AG08396 (cell line): ENCODE measurements at regions not wholly inside any gene's neighbourhood (a gene's known extent, or its start where the extent isn't known, plus 50 kb on each side); places are given as distances from the start of the nearest gene placed in this dataset.
"Not testable (repeated sequence)": the region's sequence is repeated elsewhere in the genome, so short reads cannot be mapped to it uniquely, and the experiment has no call there.

ENCODE experiments used
- DNase-seq: peaks from one replicate; pipeline ENCODE4 v3.0.0; 2012; ENCODE audit warnings: low spot score, mixed read lengths

DNA sequence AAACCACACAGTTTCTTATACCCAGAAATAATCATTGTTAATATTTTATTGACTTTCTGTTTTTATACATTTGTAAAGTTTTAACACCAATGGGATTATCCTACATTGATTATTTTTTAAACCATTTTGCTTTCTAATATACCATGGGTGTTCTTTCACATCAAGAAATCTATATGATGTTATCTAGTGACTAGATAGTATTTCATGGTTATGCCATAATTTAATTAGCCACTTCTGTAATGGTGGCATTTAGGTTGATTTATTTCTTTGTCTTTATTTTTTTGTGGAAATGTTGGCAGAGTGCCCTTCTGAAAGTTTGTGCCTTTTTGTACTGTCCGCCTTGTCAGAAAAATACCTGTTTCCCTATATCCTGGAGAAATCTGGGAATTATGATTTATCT lies 193.3 kb downstream of the CEP135 start:
- no peak for DNase-seq

DNA sequence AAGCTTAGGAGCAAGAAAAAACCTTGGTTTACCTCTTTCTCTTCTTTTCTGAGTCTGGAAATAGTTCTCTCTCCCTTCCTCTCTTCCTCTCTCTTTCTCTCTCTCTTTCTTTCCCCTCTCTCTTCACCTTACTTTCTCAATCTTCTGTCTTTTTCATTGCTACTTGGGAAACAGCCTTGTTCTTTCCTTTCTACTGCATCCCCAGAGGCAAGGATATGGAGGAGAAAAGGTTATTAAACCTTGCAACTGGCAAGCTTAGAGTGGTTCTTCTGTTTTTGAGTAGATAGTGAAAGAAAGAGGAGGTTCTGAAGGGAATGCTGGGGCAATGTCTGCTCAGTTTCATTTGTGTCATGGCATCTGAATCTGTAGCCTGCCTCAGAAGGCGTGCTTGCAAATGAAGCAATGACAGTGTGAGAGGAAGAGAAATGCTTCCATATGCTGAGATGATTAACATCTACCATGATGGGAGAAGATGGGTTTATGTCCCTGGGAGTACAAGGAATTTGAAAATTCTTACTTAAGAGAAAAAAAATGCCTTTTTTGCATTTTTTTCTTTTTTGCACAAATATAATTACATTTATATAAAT lies 190.6 kb downstream of the CEP135 start:
- DNase-seq = no peak

DNA sequence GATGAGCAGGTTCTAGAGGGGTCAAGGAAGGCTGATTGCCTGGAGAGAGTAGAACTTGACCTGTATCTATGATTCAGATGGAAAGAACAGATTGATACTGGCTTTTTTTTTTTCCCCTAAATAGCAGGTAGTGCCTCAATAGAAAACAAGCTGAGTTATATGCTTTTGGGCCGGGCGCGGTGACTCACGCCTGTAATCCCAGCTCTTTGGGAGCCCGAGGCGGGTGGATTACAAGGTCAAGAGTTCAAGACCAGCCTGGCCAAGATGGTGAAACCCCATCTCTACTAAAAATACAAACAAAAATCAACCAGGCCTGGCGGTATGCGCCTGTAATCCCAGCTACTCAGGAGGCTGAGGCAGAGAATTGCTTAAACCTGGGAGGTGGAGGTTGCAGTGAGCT lies 186.1 kb downstream of the CEP135 start:
- not testable (repeated sequence) for DNase-seq

DNA sequence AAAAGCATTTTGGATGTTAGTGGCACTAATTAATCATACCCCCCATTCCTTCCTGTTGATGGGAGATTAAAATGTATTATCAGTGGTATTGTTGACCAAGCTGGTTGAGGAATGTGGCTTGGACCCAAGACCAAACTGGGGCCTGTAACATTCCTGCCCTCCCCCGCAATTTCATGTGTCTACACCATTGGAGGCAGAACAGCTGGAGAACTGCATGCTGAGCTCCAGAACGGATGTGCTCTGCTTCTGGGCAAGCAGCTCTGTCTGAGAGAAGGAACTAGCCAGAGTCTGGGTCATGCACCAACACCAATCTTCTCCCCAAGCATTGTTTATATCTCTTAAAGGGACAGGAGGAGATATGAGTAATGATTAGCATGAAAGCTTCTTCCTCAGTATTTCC lies 185.5 kb downstream of the CEP135 start:
- DNase-seq = peak; percentile 23

DNA sequence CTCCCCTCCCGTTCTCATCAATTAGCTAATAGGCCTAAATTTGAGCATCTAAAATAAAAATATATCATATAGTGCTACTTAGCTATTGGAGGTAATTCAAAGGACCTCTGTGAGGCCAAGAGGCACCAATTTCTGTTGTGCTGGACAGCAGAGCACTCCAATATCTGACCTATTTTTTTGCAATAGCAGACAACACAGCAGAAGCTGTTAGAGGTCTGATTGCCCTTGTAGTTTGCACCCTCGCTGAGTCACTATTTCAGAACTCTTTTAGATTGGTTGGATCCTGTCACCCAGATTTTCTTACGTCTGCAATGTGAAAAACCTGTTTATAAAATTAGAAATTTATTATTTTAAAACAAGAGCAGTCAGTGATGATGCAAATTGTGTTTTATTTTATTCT lies 184.1 kb downstream of the CEP135 start:
- DNase-seq = no peak

DNA sequence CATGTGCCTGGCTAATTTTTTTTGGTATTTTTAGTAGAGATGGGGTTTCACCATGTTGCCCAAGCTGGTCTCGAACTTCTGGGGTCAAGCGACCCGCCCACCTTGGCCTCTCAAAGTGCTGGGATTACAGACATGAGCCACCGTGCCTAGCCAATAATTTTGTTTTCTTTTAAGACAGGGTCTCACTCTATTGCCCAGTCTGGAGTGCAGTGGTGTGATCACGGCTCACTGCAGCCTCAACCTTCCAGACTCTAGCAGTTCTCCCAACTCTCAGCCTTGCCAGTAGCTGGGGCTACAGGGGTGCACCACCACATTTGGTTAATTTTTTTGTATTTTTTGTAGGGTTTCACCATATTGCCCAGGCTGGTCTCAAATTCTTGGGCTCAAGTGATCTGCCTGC lies 183.4 kb downstream of the CEP135 start:
- not testable (repeated sequence) for DNase-seq

DNA sequence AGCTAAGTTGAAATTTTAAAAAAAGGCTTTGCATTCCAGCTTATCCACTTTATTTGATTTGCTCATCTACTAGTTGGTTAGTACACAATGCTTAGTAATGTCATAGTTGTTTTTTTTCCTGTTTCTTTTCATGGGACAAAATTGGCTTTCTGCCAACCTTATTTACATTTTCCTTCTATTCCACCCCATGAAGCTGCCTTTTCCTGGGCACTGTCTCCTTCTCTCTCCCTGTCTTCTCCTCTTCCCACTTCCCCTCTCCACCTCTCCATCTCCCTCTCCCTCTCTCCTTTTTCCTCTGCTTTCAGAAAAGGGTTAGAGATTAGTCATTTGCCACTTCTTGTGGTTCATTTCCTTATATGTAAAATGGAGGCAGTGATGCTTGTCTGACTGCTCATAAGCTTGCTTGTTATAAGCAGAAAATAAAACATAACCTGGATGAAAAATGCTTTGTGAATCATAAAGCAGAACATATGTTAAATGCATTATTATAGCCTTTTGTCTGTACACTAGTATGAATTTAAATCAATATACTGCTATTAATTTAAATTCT lies 181.9 kb downstream of the CEP135 start:
- no peak for DNase-seq

DNA sequence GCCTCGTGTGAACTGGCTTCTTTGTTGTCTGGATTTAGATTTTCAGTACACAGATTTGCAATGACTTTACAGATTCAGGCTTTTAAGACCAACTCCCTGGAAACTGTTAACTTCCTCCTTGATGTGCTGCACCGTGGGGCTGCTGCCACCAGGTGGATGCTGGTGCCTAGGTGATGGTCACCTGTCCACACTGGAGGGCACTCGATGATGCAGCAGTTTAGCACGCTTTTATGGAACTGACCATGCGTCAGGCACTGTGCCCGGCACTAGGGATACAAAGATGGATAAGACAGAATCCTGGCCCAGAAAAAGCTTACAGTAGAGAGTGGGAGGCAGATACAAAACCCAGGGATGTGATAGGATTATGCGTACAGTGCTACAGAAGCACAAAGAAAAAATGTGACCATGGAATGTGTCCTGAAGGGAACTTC lies 180.7 kb downstream of the CEP135 start:
- no peak for DNase-seq

DNA sequence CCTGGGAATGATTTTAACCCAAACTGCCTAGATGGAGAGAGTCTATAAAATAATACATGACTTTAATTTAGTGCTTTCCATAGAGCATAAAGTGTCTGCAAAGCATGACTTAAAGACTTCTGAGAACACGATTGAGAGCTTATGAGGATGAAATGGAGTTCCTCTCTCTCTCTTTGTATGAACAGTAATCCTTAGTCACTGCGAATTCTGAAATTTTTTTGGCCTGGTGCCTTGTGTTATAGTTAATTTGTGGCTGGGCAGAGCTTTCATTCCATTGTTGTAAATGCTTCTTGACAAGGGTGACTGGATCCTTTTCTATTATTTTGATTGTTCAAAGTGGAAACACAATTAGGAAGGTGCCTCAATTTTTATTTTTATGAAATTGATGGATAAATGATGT lies 179.5 kb downstream of the CEP135 start:
- no peak for DNase-seq

DNA sequence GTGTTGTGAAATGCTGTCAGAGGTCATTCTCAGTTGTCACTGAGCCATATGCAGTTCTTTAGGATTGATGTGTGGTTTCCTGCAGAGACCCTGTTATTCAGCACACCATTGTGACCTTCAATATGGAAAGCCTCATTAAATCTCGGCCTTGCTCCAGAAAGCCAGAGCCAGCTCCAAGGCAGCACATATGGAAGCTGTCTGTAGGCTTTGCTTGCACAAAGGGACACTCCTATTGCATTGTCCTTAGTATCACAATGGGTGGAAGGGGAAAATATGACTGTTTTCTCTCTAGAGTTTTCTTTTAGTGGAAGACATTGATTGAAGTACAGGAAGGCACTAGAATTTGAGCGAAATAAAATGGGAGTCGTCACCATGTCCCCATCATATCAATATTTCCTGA lies 179.0 kb downstream of the CEP135 start:
- no peak for DNase-seq

DNA sequence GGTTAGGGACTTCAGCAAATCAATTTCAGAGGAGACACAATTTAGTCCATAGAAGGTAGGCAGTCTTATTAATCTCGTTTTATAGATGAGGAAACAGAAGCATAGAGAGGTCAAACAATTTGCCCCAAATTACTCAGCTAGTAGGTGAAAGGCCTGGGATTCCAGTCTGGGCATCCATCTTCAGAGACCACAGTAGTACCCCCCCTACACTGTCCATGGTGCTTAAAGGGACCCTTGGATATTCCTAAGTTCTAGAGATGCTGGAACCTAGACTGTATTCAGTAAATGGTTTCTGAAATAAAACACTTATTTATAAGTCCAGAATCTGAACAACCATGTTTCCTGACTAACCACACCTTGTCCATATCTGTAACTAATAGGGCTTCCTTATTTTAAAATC lies 174.8 kb downstream of the CEP135 start:
- no peak for DNase-seq

DNA sequence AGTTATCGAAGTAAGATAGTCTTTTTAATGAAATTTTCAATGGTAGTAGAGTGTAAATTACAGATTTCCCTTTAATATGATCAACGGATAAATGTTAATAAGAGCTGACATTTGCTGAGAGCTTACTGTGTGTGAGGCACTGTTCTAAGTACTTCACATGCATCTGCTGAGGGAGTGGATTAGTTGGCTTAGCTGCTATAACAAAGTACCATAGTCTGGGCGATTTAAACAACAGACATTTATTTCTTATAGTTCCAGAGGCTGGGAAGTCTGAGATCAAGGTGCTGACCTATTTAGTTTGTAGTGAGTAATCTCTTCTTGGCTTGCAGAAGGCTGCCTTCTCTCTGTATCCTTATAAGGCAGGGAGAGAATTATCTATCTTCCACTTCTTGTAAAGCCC lies 174.3 kb downstream of the CEP135 start:
- DNase-seq = no peak

DNA sequence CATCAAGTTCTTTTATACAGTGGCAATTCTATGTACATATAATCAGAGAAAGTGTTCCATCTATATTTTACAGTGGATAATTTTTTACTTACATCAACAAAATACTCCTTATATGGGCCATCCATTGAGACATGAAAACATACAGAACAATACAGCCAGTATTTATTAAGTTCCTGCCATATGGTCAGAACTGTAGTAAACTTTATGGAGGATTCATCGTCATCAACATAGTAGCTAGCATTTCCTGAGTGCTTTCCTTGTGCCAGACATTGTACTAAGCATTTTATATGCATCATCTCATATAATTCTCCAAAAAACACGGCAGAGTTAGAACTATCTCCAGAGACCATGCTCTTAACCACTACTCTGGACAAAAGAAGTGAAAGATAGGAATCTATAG lies 170.1 kb downstream of the CEP135 start:
- DNase-seq = no peak

DNA sequence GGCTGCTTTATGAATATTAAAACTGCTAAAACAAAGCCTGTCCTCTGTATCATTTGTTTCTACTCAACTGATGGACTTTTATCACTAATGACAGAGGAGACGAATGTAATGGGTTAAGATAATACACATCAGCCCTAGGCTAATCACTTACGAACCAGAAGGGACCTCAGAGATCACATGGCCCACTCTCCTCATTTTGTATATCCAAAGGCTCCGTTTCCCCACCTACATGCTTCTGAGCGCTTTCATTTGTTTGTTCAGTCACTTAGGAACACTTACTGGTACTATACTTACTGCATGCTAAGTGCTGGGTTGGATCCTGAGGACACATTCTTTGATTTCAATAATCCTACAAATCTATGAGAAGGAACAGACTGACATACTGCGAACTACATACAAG lies 169.3 kb downstream of the CEP135 start:
- DNase-seq = no peak

DNA sequence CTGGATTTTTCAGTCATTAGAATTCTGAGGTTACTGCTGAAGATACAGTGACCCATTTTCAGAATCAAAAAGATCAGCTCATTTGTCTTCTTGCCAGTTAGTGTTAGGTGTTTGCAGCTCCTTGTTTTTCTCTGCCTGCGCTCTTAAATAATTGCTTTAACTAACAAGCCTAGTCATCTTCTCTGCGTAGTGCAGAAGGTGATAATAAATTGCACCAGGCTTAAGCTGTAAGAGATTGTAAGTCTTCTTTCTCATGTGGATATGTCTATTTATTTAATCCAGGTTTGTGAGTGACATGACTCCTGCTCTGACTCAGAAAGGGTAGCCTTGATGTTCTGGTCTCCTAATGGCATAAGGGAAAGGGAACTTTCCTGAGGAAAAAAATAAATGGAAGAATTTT lies 167.2 kb downstream of the CEP135 start:
- DNase-seq = no peak

DNA sequence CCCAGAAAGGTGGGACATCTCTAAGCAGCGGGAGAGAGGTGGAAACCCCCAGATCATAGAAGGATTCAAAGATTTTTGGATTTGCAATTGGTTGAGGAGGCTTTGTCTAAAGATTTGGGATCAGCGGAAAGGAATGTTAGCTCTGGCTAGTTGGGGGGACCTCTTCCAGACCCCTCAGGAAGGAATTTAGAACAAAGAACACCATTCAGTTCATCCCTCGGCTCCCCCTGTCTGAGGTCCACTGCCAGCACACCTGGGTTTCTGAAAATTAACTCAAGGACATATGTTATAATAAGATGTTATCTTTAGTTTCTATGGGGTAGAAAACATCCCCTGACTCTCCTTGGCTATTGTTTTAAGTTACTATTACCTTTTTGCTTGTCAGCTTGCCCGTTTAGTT lies 163.6 kb downstream of the CEP135 start:
- no peak for DNase-seq

DNA sequence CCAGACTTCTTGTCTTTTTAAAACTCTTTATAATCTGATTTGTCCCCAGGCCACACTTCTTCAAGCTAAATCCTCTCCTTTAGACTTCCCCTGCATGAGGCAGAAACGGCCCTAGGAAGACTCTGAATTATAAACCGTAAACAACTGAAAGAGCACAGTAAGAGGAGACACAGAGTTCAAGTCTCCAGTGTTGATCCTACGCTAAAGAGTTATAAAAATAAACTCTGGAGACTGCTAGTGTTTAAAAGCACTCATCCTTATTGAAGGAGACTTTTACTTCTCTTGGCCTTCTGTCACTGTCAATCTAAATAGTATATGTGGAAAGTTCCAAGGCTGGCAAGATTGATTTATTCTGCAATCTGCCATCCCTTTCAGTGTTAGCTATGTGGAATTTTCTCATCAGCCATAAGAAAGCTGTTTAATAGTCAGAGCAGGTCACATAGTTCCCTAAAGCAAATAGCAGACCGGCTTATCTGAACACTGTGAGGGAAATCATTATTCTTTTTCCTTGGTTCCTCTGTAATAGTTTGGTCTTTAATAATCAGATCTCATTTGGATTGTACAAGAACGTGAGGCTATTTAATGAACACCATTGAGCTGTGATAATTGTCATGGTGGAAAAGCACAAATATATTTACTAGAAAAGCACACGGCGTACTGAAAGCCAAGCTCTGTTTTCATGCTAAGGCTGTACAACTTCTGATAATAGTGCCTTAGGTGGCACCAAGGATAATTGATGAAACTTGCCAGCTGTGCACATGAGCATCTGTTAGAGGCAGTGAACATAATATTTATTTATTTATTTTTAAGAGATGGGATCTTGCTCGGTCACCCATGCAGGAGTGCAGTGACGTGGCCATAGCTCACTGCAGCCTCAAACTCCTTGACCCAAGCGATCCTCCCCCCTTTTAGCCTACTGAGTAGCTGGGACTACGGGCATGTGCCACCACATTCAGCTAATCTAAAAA lies 157.7 kb downstream of the CEP135 start:
- no peak for DNase-seq

DNA sequence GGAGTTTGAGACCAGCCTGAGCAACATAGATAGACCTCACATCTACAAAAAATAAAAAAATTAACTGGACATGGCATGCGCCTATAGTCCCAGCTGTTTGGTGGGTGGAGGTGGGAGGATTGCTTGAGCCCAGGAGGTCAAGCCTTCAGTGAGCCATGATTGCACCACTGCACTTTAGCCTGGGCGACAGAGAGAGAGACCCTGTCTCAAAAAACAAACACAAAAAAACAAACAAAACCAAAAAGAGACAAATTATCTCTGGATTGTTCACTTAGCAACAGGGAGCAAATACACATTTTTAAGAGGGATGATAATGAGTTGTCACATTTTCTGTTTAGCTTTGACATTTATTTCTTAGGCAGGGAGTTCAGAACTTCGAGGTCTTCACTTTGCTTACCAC lies 155.4 kb downstream of the CEP135 start:
- DNase-seq = no peak

DNA sequence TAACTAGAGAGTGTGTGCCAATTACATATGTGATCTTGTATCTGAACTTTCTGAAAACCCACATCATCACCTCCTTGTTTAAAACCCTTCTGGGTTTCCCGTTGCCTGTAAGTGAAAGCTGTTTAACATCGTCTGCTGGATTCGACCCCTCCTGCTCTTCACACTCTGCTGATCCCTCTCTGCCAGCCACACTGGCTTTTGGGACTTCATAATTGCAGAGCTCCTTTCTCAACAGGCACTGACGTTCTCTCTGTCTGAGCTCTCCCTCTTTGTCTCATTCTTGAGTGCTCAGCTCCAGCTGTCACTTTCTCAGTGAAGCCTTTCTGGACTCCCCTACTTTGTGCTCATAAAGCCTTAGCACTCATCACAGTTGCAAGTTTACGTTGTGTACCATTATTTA lies 153.9 kb downstream of the CEP135 start:
- no peak for DNase-seq

DNA sequence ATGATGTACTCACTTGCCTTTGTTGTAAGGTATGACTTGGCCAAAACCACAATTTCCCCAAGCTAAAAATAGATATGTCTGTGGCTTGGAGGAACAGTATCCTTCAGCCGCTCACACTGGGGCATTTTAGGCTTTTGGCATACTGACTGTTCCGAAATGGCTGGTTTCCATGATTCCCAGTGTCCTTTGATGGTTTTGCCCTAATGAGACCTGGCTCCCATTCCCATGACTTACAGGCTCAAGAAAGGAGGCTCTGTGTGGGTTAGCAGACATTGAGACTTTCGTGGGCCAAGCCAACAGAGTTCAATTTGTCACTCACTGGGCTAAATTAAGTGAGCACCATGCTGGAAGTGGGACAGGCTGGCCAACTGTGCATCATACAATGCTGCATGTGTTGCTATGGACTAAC lies 150.6 kb downstream of the CEP135 start:
- no peak for DNase-seq

DNA sequence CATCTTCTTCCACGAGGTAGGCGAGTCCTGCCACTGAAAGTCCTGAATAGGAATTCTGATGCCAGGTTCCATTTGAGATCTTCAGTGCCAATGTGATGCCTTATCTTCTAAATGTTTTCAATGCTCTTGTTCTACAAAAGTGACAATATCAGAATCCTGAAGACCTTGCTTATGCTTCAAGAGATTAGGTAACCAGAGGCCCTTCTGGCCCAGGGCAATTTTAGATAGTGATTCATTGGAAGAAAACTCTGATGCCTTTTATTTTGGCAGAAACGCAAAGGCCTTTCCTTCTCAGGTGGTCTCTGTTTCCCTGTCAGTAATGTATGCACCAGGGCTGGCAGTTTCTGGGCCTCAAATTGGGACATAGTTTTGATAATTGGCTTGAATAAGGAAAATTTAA lies 144.8 kb downstream of the CEP135 start:
- no peak for DNase-seq

DNA sequence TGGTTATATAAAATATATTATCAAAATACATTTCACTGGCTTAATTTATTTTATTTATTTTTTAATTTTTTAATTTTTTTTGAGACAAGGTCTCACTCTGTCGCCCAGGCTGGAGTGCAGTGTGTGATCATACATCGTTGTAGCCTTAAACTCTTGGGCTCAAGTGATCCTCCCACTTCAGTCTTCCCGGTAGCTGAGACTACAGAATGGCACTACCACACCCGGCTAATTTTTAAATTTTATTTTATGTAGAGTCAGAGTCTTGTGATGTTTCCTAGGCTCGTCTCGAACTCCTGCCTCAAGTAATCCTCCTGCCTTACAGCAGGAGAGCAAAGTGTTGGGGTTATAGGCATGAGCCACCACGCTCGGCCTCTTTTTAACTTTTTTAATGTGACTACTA lies 143.8 kb downstream of the CEP135 start:
- no peak for DNase-seq

DNA sequence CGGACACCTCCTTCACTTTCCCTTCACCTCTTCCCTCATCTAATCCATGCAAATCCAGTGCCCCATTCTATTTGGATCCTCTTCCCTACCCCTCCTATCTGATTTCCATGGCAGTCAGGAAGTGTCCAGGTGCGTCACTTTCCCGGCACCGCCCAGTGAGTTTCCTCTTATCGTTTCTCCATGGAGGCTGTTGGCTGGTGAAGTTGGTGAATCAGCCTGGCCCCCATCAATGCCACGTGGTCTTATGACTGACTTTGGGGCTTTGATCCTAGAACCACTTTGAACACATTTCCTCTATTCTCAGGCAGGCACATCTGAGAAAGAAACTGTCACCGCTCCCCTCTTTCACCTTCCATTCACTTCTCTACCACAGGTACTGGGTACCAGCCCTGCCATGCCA lies 137.8 kb downstream of the CEP135 start:
- DNase-seq = no peak
